HG03095 (cell line): ENCODE measurements at regions not wholly inside any gene's neighbourhood (a gene's known extent, or its start where the extent isn't known, plus 50 kb on each side); places are given as distances from the start of the nearest gene placed in this dataset.
A peak's percentile ranks its signal among the peaks of the same experiment; 100 is the strongest.

Source experiments
- ATAC-seq: cut with Tn5 transposase; IDR thresholded peaks from one replicate; pipeline ENCODE4 v1.9.1; 2021; ENCODE audit warnings: moderate library complexity; ENCODE audit not compliant: unreplicated experiment

GRCh38 chr7:124432009-124432578 lies 333.5 kb downstream of the GPR37 start:
- no peak for ATAC-seq

GRCh38 chr7:124429923-124430322 lies 335.7 kb downstream of the GPR37 start:
- no peak for ATAC-seq

- ATAC-seq, result no peak
These were observed 336.8 kb downstream of the GPR37 start for GRCh38 chr7:124428781-124429180.

- ATAC-seq, result no peak
These were observed 339.0 kb downstream of the GPR37 start for GRCh38 chr7:124426621-124427020.

GRCh38 chr7:124423863-124424262 lies 341.7 kb downstream of the GPR37 start:
- no peak for ATAC-seq

GRCh38 chr7:124422081-124422480 lies 343.5 kb downstream of the GPR37 start:
- no peak for ATAC-seq

- ATAC-seq, result no peak
These were observed 345.2 kb downstream of the GPR37 start for GRCh38 chr7:124420367-124420766.

- ATAC-seq, result no peak
These were observed 352.6 kb downstream of the GPR37 start for GRCh38 chr7:124413029-124413428.

- ATAC-seq, result no peak
These were observed 353.1 kb downstream of the GPR37 start for GRCh38 chr7:124412531-124412930.

- no peak for ATAC-seq
These were observed 353.8 kb downstream of the GPR37 start for GRCh38 chr7:124411796-124412195.

GRCh38 chr7:124403587-124403986 lies 362.0 kb downstream of the GPR37 start:
- no peak for ATAC-seq

- no peak for ATAC-seq
These were observed 362.5 kb downstream of the GPR37 start for GRCh38 chr7:124403112-124403511.

GRCh38 chr7:124399941-124400340 lies 365.7 kb downstream of the GPR37 start:
- ATAC-seq, result peak; percentile 75

GRCh38 chr7:124398937-124399552 lies 366.2 kb upstream of the TMEM229A start:
- ATAC-seq, result no peak

GRCh38 chr7:124397134-124397533 lies 364.3 kb upstream of the TMEM229A start:
- no peak for ATAC-seq

GRCh38 chr7:124390301-124390700 lies 357.4 kb upstream of the TMEM229A start:
- ATAC-seq, result no peak

GRCh38 chr7:124388751-124389150 lies 355.9 kb upstream of the TMEM229A start:
- no peak for ATAC-seq

GRCh38 chr7:124387056-124387455 lies 354.2 kb upstream of the TMEM229A start:
- no peak for ATAC-seq

GRCh38 chr7:124379296-124379695 lies 346.4 kb upstream of the TMEM229A start:
- no peak for ATAC-seq

- no peak for ATAC-seq
These were observed 343.2 kb upstream of the TMEM229A start for GRCh38 chr7:124376111-124376510.

GRCh38 chr7:124375391-124375790 lies 342.5 kb upstream of the TMEM229A start:
- ATAC-seq, result no peak

GRCh38 chr7:124369310-124369709 lies 336.4 kb upstream of the TMEM229A start:
- no peak for ATAC-seq

GRCh38 chr7:124366118-124366517 lies 333.3 kb upstream of the TMEM229A start:
- no peak for ATAC-seq
